DLD1 (cell line): ENCODE measurements at regions not wholly inside any gene's neighbourhood (a gene's known extent, or its start where the extent isn't known, plus 50 kb on each side); places are given as distances from the start of the nearest gene placed in this dataset.
"Not testable (repeated sequence)": the region's sequence is repeated elsewhere in the genome, so short reads cannot be mapped to it uniquely, and the experiment has no call there.

ENCODE experiments used
- in situ Hi-C: cut with HindIII; loops from 2 replicates; pipeline ENCODE4 v1.10.0; 2017; ENCODE audit warnings: low sequenced_read_pairs

GRCh38 chr9:74064702-74065101 is 432.4 kb upstream of the RORB start:
- in situ Hi-C loops = no loop called here

GRCh38 chr9:74066128-74066527 is 431.0 kb upstream of the RORB start:
- in situ Hi-C loops = no loop called here

- in situ Hi-C loops = no loop called here
These were observed 430.5 kb upstream of the RORB start for GRCh38 chr9:74066605-74067004.

GRCh38 chr9:74071502-74071901 is 425.6 kb upstream of the RORB start:
- in situ Hi-C loops = no loop called here

- in situ Hi-C loops = no loop called here
These were observed 423.2 kb upstream of the RORB start for GRCh38 chr9:74073897-74074296.

- in situ Hi-C loops = no loop called here
These were observed 418.5 kb upstream of the RORB start for GRCh38 chr9:74078647-74079046.

- in situ Hi-C loops = not testable (repeated sequence)
These were observed 416.5 kb upstream of the RORB start for GRCh38 chr9:74080652-74081051.

GRCh38 chr9:74083681-74084433 is 413.3 kb upstream of the RORB start:
- in situ Hi-C loops = no loop called here

GRCh38 chr9:74085384-74086037 is 411.6 kb upstream of the RORB start:
- in situ Hi-C loops = not testable (repeated sequence)

- in situ Hi-C loops = not testable (repeated sequence)
These were observed 406.2 kb upstream of the RORB start for GRCh38 chr9:74090921-74091320.

- in situ Hi-C loops = no loop called here
These were observed 404.7 kb upstream of the RORB start for GRCh38 chr9:74092491-74092834.

GRCh38 chr9:74094037-74094436 is 403.1 kb upstream of the RORB start:
- in situ Hi-C loops = not testable (repeated sequence)

GRCh38 chr9:74094766-74095165 is 402.4 kb upstream of the RORB start:
- in situ Hi-C loops = no loop called here

GRCh38 chr9:74095925-74096324 is 401.2 kb upstream of the RORB start:
- in situ Hi-C loops = no loop called here

GRCh38 chr9:74096420-74096819 is 400.7 kb upstream of the RORB start:
- in situ Hi-C loops = no loop called here

- in situ Hi-C loops = no loop called here
These were observed 397.1 kb upstream of the RORB start for GRCh38 chr9:74100042-74100441.

- in situ Hi-C loops = not testable (repeated sequence)
These were observed 395.0 kb upstream of the RORB start for GRCh38 chr9:74102148-74102547.

GRCh38 chr9:74102702-74103101 is 394.4 kb upstream of the RORB start:
- in situ Hi-C loops = no loop called here

- in situ Hi-C loops = no loop called here
These were observed 389.4 kb upstream of the RORB start for GRCh38 chr9:74107692-74108091.

- in situ Hi-C loops = no loop called here
These were observed 381.2 kb upstream of the RORB start for GRCh38 chr9:74115976-74116375.

- in situ Hi-C loops = no loop called here
These were observed 380.0 kb upstream of the RORB start for GRCh38 chr9:74117151-74117550.

GRCh38 chr9:74117731-74118130 is 379.4 kb upstream of the RORB start:
- in situ Hi-C loops = no loop called here

GRCh38 chr9:74120061-74120460 is 377.1 kb upstream of the RORB start:
- in situ Hi-C loops = no loop called here
